Neural crest cell (in vitro differentiated cells): ENCODE measurements at regions not wholly inside any gene's neighbourhood (a gene's known extent, or its start where the extent isn't known, plus 50 kb on each side); places are given as distances from the start of the nearest gene placed in this dataset.

ENCODE experiments used
- DNase-seq: peaks from one replicate; pipeline ENCODE4 v3.0.0; 2021; ENCODE audit warnings: low read depth, mixed read lengths, low spot score
- H3K27ac Mint-ChIP-seq: one replicate; pipeline ENCODE4 v1.8.0; 2021; ENCODE audit warnings: mild to moderate bottlenecking, mixed read lengths; ENCODE audit not compliant: unreplicated experiment
- H3K27me3 Mint-ChIP-seq: 2 replicates; pipeline ENCODE4 v1.8.0; 2021; ENCODE audit warnings: low read depth, mild to moderate bottlenecking, mixed read lengths
- H3K36me3 Mint-ChIP-seq: 2 replicates; pipeline ENCODE4 v1.8.0; 2021; ENCODE audit warnings: low read depth, mild to moderate bottlenecking, mixed read lengths
- H3K4me1 Mint-ChIP-seq: 2 replicates; pipeline ENCODE4 v1.8.0; 2021; ENCODE audit warnings: mixed read lengths
- H3K4me3 Mint-ChIP-seq: one replicate; pipeline ENCODE4 v1.8.0; 2021; ENCODE audit warnings: mild to moderate bottlenecking, mixed read lengths
- H3K9me3 Mint-ChIP-seq: 2 replicates; pipeline ENCODE4 v1.8.0; 2021; ENCODE audit warnings: mixed read lengths
- TF ChIP-seq, protein P1 (sequence below): fragments of 200-600 bp; sonication (generic); conservative IDR thresholded peaks from 2 replicates; pipeline ENCODE4 v1.5.0; 2021; ENCODE audit warnings: antibody characterized with exemption, mild to moderate bottlenecking

DNA sequence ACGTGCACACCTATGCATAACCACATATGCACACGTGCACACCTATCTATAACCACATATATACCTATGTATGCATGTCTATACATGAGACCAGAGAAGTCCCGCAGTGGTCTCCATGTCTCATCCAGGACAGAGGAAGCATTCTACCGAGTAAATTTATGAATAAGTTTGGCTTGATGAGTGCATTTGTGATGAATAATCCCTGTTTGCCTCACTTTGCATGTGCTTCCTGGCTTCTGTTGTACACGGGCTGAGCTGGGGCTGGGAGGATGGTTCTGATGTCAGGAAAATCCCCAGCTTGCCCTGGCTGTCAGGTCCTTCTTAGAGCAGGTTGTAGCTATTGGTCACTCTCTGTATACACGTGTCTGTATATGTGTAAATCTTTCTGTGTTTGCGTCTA is 157.6 kb upstream of the RPS6KA2 start:
- peaks cover 3% of the 10 kb centered on the region for H3K4me1 Mint-ChIP-seq
- H3K4me3 Mint-ChIP-seq = no peak overlapping the region
- no peaks in the 10 kb centered on the region for H3K36me3 Mint-ChIP-seq
- no peak overlapping the region for H3K27ac Mint-ChIP-seq
- TF ChIP-seq, protein P1, sequence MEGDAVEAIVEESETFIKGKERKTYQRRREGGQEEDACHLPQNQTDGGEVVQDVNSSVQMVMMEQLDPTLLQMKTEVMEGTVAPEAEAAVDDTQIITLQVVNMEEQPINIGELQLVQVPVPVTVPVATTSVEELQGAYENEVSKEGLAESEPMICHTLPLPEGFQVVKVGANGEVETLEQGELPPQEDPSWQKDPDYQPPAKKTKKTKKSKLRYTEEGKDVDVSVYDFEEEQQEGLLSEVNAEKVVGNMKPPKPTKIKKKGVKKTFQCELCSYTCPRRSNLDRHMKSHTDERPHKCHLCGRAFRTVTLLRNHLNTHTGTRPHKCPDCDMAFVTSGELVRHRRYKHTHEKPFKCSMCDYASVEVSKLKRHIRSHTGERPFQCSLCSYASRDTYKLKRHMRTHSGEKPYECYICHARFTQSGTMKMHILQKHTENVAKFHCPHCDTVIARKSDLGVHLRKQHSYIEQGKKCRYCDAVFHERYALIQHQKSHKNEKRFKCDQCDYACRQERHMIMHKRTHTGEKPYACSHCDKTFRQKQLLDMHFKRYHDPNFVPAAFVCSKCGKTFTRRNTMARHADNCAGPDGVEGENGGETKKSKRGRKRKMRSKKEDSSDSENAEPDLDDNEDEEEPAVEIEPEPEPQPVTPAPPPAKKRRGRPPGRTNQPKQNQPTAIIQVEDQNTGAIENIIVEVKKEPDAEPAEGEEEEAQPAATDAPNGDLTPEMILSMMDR = no peak
- no peak for DNase-seq
- H3K27me3 Mint-ChIP-seq = no peaks in the 10 kb centered on the region
- no peaks in the 10 kb centered on the region for H3K9me3 Mint-ChIP-seq

GRCh38 chr6:166782520-166782919 is 155.5 kb upstream of the RPS6KA2 start:
- H3K4me3 Mint-ChIP-seq = no peak overlapping the region
- H3K4me1 Mint-ChIP-seq = peaks cover 1% of the 10 kb centered on the region
- no peaks in the 10 kb centered on the region for H3K36me3 Mint-ChIP-seq
- no peaks in the 10 kb centered on the region for H3K9me3 Mint-ChIP-seq
- no peak for DNase-seq
- H3K27me3 Mint-ChIP-seq = no peaks in the 10 kb centered on the region
- H3K27ac Mint-ChIP-seq = no peak overlapping the region
- TF ChIP-seq, protein P1 = no peak

- Mint-ChIP-seq H3K36me3 (no peaks in the 10 kb centered on the region), H3K9me3 (no peaks in the 10 kb centered on the region), H3K27me3 (no peaks in the 10 kb centered on the region), H3K27ac (no peak overlapping the region), H3K4me1 (no peaks in the 10 kb centered on the region), H3K4me3 (no peak overlapping the region)
- TF ChIP-seq, protein P1 = no peak
- no peak for DNase-seq
These were observed 154.3 kb upstream of the RPS6KA2 start for GRCh38 chr6:166781331-166781730.

DNA sequence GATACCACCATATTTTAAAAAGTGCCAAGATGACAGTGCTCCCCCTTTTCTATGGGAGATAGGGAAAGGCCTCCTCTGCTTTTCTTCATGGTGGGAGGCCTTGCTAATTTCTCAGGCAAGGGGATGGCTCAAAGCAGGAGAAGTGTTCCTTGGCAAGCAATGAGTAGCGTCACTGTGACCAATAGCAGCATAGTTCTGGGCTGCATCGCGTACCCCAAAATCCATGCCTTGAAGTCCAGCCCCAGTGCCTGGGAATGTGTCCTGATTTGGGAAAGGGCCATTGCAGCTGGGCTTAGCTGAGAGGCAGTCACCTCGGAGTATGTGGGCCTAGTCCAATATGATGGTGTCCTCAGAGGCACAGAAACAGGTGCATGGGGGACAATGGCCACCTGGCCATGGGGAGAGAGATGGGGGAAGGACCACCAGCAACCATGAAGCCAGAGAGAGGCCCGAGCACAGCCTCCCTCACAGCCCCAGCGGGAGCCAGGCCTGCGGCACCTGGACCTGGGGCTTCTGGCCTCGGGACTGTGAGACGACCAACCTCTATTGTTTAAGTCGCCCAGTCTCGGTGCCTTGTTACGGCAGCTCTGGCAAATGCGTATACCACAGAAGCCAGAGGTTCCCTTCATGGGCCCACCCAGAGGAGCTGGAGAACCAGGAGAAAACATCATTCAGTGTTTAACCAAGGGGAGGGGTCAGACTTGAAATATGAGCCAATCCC is 153.1 kb upstream of the RPS6KA2 start:
- DNase-seq = no peak
- Mint-ChIP-seq H3K27ac (peak overlapping the region; percentile 27), H3K9me3 (no peaks in the 10 kb centered on the region), H3K36me3 (no peaks in the 10 kb centered on the region), H3K4me1 (no peaks in the 10 kb centered on the region), H3K27me3 (no peaks in the 10 kb centered on the region), H3K4me3 (no peak overlapping the region)
- TF ChIP-seq, protein P1 = no peak

DNA sequence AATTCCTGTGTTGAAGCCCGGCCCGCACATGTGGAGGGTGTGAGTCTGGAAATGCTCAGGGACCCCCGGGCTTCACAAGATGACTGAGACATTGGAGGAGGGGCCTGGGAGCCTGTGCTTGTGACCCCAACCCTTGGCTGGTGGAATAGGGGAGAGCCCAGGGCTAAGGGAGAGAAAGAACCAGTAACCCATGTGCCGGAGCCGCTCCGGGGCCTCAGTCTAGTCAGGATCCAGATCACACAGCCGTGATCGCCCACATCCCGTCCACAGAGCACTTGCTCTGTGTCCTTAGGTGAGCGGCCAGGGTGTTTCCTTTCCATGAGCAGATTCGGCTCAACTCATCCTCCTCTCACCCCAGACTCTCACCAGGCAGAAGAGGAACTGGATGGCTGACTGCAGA is 152.3 kb upstream of the RPS6KA2 start:
- no peaks in the 10 kb centered on the region for H3K27me3 Mint-ChIP-seq
- H3K4me3 Mint-ChIP-seq = no peak overlapping the region
- TF ChIP-seq, protein P1 = no peak
- no peaks in the 10 kb centered on the region for H3K9me3 Mint-ChIP-seq
- H3K4me1 Mint-ChIP-seq = no peaks in the 10 kb centered on the region
- no peaks in the 10 kb centered on the region for H3K36me3 Mint-ChIP-seq
- no peak for DNase-seq
- no peak overlapping the region for H3K27ac Mint-ChIP-seq
